Suprapubic skin (tissue), 4 donors: ENCODE measurements at regions not wholly inside any gene's neighbourhood (a gene's known extent, or its start where the extent isn't known, plus 50 kb on each side); places are given as distances from the start of the nearest gene placed in this dataset.

Source experiments
- DNase-seq, 2 donors: peaks; one replicate each; pipeline ENCODE4 v3.0.0-alpha.2; 2019; ENCODE audit warnings: low spot score in 2 of 2
- H3K27ac ChIP-seq: fragments of 200-600 bp; sonication (generic); one replicate; pipeline ENCODE4 v1.5.1; 2019
- H3K27me3 ChIP-seq: fragments of 200-600 bp; sonication (generic); one replicate; pipeline ENCODE4 v1.5.1; 2019
- H3K36me3 ChIP-seq: fragments of 200-600 bp; sonication (generic); one replicate; pipeline ENCODE4 v1.5.1; 2019
- H3K4me1 ChIP-seq: fragments of 200-600 bp; sonication (generic); one replicate; pipeline ENCODE4 v1.5.1; 2019
- H3K4me3 ChIP-seq: fragments of 200-600 bp; sonication (generic); one replicate; pipeline ENCODE4 v1.5.1; 2019; ENCODE audit warnings: mild to moderate bottlenecking
- H3K9me3 ChIP-seq: fragments of 200-600 bp; sonication (generic); one replicate; pipeline ENCODE4 v1.5.1; 2019
- CTCF ChIP-seq, 2 donors: fragments of 200-600 bp in 1 of 2; fragments of 450-650 bp in 1 of 2; sonication (generic) in 1 of 2; IDR thresholded peaks; one replicate each; pipeline ENCODE4 v1.5.1; 2016 to 2019; ENCODE audit warnings: antibody characterized with exemption in 2 of 2, mild to moderate bottlenecking in 1 of 2, moderate library complexity in 1 of 2
- EP300 ChIP-seq: sonication (generic); formaldehyde crosslinking; IDR thresholded peaks from one replicate; pipeline ENCODE4 v1.6.1; 2017; ENCODE audit warnings: antibody characterized with exemption
- POLR2A ChIP-seq, 2 donors: fragments of 450-650 bp; IDR thresholded peaks; one replicate each; pipeline ENCODE4 v1.6.1; 2017; ENCODE audit warnings: antibody characterized with exemption in 2 of 2, mild to moderate bottlenecking in 2 of 2, moderate library complexity in 2 of 2
- POLR2AphosphoS5 ChIP-seq, 3 donors: sonication (generic); formaldehyde crosslinking; IDR thresholded peaks; one replicate each; pipeline ENCODE4 v1.6.1; 2017; ENCODE audit warnings: antibody characterized with exemption in 3 of 3
- WGBS: methylation state at CpG from one replicate; pipeline ENCODE4 v1.1.5; 2018; 5-methylcytosine and 5-hydroxymethylcytosine counted together

DNA sequence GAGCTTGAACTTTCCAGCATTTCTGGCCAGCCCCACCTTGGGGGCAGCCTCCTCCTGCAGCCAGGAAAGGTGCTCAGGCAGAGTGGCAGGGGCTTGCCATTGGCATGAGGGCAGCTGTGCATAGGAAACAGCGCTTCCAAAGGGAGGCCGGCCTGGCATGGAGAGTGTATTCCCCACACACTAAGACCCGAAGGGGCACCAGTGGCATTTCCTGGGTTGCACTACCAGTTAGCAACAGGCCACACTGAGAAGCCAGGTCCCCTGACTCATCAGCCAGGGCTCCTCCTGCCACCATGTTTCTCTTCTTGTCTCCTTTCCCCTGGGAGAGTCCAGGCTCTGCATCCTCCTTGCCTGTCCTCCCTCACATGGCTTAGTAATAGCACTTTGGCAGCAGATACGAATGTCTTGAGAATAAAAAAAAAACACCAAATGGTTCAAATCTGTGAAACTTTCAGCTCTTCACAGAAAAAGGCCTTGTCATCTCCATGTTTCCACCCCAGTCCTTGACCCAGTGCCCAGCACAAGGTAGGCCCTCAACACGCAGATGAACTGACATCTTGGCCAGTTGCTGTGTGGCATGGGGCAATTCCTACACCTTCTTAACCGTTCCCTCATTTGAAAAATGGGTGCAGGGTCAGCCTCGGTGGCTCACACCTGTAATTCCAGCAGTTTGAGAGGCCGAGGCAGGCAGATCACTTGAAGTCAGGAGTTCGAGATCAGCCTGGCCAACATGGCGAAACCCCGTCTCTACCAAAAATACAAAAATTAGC is 180.4 kb downstream of the SMAD6 start:
- no peaks in the 10 kb centered on the region for H3K27me3 ChIP-seq
- H3K4me1 ChIP-seq, result peaks cover 42% of the 10 kb centered on the region
- no peak for DNase-seq
- peak overlapping the region; percentile 66 for H3K27ac ChIP-seq
- H3K9me3 ChIP-seq, result no peaks in the 10 kb centered on the region
- H3K36me3 ChIP-seq, result no peaks in the 10 kb centered on the region
- WGBS, result 75% methylated on average over 9 of the region's 11 CpGs
- no peak overlapping the region for H3K4me3 ChIP-seq
- no peak for TF ChIP-seq POLR2A (IDR thresholded peaks at IDR 0.05)

DNA sequence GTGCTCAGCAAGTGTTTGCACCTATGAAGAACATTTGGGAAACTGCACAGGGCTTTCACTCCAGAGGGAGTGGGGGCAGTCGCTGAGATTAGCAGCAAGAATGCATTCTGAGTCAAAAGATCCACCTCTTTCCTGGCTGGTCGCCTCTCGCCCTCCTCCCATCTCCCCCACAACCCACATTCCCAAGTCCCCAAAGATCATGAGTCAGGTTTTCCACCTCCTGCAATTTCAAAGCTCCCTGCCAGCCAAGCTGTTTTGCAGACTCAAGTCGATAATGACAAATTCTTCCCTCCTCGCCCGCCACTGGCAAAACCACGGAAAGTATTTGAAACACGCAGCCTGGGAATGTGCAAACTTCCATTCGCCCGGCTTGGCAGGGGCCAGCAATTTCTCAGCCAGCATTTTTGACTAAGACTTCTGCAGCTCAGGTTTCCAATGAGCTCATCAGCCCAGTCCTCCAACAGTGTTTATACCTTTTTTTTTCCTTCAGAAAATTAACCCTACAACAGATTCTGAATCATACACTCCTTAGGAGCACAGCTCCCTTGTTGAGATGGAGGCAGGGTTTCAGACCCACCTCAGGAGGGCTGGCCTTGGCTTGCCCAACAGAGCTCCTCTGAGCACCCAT is 181.4 kb downstream of the SMAD6 start:
- H3K27me3 ChIP-seq, result no peaks in the 10 kb centered on the region
- peak overlapping the region; percentile 66 for H3K27ac ChIP-seq
- no peak for TF ChIP-seq POLR2A (IDR thresholded peaks at IDR 0.05)
- peak; percentile 72 to 97 (median 91) for TF ChIP-seq POLR2AphosphoS5 (IDR thresholded peaks at IDR 0.05)
- TF ChIP-seq CTCF (IDR thresholded peaks at IDR 0.05), result no peak
- peak; percentile 15 for TF ChIP-seq EP300
- peak; percentile 96 to 97 for DNase-seq
- no peak overlapping the region for H3K4me3 ChIP-seq
- no peaks in the 10 kb centered on the region for H3K36me3 ChIP-seq
- WGBS, result 10% methylated on average over 10 of the region's 10 CpGs
- no peaks in the 10 kb centered on the region for H3K9me3 ChIP-seq
- H3K4me1 ChIP-seq, result peaks cover 34% of the 10 kb centered on the region

DNA sequence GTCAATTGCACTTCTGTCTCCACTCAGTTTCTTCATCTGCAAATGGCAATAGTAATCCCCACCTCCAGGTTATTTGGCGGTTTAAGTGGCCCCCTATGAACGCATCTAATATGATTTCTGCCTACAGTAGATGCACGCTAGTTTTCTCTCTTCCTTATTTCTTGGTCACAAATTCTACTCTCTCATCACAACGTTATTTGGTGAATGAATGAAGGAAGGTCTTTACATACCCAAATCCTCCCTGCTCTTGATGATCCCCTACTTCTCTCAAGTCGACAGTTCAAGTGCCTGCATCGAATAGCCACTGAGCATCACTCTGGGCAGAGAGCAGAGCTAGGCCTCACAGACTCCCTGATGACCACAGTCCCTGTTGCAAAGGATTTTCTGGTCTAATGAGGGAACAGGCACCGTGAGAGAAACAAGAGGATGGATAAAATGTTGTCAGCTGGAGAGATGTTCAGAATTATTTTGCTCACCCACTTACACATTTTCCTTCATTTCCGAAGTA is 181.2 kb upstream of the SMAD3 start:
- DNase-seq, result no peak
- no peaks in the 10 kb centered on the region for H3K36me3 ChIP-seq
- peaks cover 34% of the 10 kb centered on the region for H3K4me1 ChIP-seq
- no peaks in the 10 kb centered on the region for H3K27me3 ChIP-seq
- peak overlapping the region; percentile 65 for H3K27ac ChIP-seq
- TF ChIP-seq POLR2AphosphoS5 (IDR thresholded peaks at IDR 0.05), result no peak
- TF ChIP-seq EP300, result no peak
- TF ChIP-seq POLR2A (IDR thresholded peaks at IDR 0.05), result no peak
- no peak for TF ChIP-seq CTCF (IDR thresholded peaks at IDR 0.05)
- H3K4me3 ChIP-seq, result no peak overlapping the region
- WGBS, result 82% methylated on average over 8 of the region's 8 CpGs
- H3K9me3 ChIP-seq, result no peaks in the 10 kb centered on the region

DNA sequence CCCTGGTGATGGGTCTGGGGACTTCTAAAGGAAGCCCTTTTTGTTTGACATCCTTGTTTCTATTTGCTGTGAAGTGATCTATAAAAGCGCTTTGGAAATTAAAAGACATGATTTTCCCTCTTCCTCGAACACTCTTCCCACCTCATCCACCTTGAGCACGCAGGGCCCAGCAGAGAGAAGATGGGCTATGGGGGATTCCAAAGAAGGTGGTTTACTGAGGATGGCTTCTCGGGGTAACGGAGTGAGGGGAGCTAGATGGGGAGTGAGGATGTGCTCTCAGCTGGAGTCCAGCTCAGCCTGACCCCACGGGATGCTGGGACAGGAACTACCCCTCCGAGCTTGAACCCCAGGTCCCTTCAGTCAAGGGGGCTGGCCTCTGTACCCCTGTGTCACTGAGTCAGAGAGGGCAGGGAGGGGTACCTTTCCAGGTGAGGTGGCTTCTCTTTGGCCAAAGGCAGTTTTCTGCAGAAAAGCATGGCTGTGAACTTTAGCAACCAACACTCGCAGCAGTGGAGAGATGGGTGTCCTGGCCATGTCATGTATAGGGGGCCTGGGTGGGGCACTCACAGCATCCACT is 180.7 kb upstream of the SMAD3 start:
- H3K4me1 ChIP-seq, result peaks cover 34% of the 10 kb centered on the region
- no peaks in the 10 kb centered on the region for H3K27me3 ChIP-seq
- no peak overlapping the region for H3K4me3 ChIP-seq
- TF ChIP-seq POLR2AphosphoS5 (IDR thresholded peaks at IDR 0.05), result no peak
- no peak for TF ChIP-seq CTCF (IDR thresholded peaks at IDR 0.05)
- no peak for TF ChIP-seq EP300
- peak; percentile 36 to 45 for DNase-seq
- H3K9me3 ChIP-seq, result no peaks in the 10 kb centered on the region
- H3K36me3 ChIP-seq, result no peaks in the 10 kb centered on the region
- no peak overlapping the region for H3K27ac ChIP-seq
- 96% methylated on average over 8 of the region's 8 CpGs for WGBS

DNA sequence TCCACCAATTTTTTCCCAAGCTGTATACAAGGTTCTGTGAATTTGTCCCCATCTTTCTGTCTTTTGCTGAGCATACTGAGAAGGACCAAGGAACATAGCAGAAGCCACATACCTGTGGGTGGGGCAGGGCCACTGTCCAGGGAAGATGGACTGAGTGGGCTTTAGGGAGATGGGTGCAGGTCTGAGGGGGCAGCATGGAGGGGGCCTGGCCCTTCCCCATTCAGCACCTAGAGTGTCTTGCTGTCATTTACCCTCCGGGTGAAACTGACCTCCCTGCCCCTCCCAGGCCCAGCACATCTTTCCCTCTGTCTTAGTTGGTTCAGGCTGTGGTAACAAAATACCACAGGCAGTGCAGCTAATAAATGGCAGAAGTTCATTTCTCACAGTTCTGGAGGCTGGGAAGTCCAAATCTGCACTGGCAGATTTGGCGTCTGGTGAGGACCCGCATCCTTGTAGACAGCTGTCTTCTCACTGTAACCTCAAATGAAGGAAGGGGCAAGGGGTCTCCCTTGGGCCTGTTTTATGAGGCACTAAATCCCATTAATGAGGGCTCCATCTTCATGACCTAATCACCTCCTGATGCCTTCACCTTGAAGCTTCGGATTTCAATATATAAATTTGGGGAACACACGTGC is 180.0 kb upstream of the SMAD3 start:
- peak; percentile 40 to 54 for DNase-seq
- Histone ChIP-seq H3K4me1 (peaks cover 29% of the 10 kb centered on the region), H3K9me3 (no peaks in the 10 kb centered on the region), H3K27me3 (no peaks in the 10 kb centered on the region), H3K4me3 (no peak overlapping the region), H3K27ac (no peak overlapping the region), H3K36me3 (no peaks in the 10 kb centered on the region)
- TF ChIP-seq POLR2A (IDR thresholded peaks at IDR 0.05), result no peak
- TF ChIP-seq POLR2AphosphoS5 (IDR thresholded peaks at IDR 0.05), result no peak
- no peak for TF ChIP-seq EP300
- TF ChIP-seq CTCF (IDR thresholded peaks at IDR 0.05), result no peak
- WGBS, result 92% methylated on average over 5 of the region's 5 CpGs
